Peyer's patch (tissue), 4 donors: ENCODE measurements at regions not wholly inside any gene's neighbourhood (a gene's known extent, or its start where the extent isn't known, plus 50 kb on each side); places are given as distances from the start of the nearest gene placed in this dataset.

ENCODE experiments used
- DNase-seq, 3 donors: peaks; one replicate each; pipeline ENCODE4 v3.0.0-alpha.2; 2017 to 2019
- H3K27ac ChIP-seq, 4 donors: fragments of 200-600 bp; sonication (generic); one replicate each; pipeline ENCODE4 v1.5.1; 2016 to 2019
- H3K27me3 ChIP-seq, 2 donors: fragments of 200-600 bp; sonication (generic); one replicate each; pipeline ENCODE4 v1.5.1; 2019
- H3K36me3 ChIP-seq, 3 donors: fragments of 200-600 bp; sonication (generic); one replicate each; pipeline ENCODE4 v1.5.1; 2016 to 2019
- H3K4me1 ChIP-seq, 4 donors: fragments of 200-600 bp; sonication (generic); one replicate each; pipeline ENCODE4 v1.5.1; 2016 to 2019
- H3K4me3 ChIP-seq, 4 donors: fragments of 200-600 bp; sonication (generic); 1 replicate in 3 of 4; 2 replicates in 1 of 4; pipeline ENCODE4 v1.5.1; 2016 to 2019; ENCODE audit warnings: mild to moderate bottlenecking in 1 of 4
- H3K9me3 ChIP-seq, 4 donors: fragments of 200-600 bp; sonication (generic); one replicate each; pipeline ENCODE4 v1.5.1; 2016 to 2019; ENCODE audit warnings: mild to moderate bottlenecking in 1 of 4
- CTCF ChIP-seq, 6 experiments: fragments of 450-650 bp in 4 of 6; fragments of 200-600 bp in 2 of 6; sonication (generic) in 1 of 6; IDR thresholded peaks; one replicate each; pipeline ENCODE4 v1.5.1; 2017 to 2019; ENCODE audit warnings: antibody characterized with exemption in 6 of 6, mild to moderate bottlenecking in 3 of 6, moderate library complexity in 1 of 6
- POLR2A ChIP-seq, 2 donors: fragments of 450-650 bp; IDR thresholded peaks; one replicate each; pipeline ENCODE4 v1.5.1; 2017; ENCODE audit warnings: antibody characterized with exemption in 2 of 2, mild to moderate bottlenecking in 2 of 2, moderate library complexity in 2 of 2

GRCh38 chr10:111522551-111522950 lies 445.7 kb downstream of the ADRA2A start:
- no peak overlapping the region for H3K27ac ChIP-seq
- H3K27me3 ChIP-seq, result no peaks in the 10 kb centered on the region
- H3K4me1 ChIP-seq, result no peaks in the 10 kb centered on the region
- no peaks in the 10 kb centered on the region for H3K9me3 ChIP-seq
- no peak for TF ChIP-seq POLR2A (IDR thresholded peaks at IDR 0.05)
- no peak for DNase-seq
- no peaks in the 10 kb centered on the region for H3K36me3 ChIP-seq
- no peak overlapping the region for H3K4me3 ChIP-seq

- DNase-seq, result no peak
- Histone ChIP-seq H3K27me3 (no peaks in the 10 kb centered on the region), H3K27ac (no peak overlapping the region), H3K4me1 (no peaks in the 10 kb centered on the region), H3K9me3 (no peaks in the 10 kb centered on the region), H3K36me3 (no peaks in the 10 kb centered on the region), H3K4me3 (no peak overlapping the region)
- TF ChIP-seq POLR2A (IDR thresholded peaks at IDR 0.05), result no peak
- TF ChIP-seq CTCF (IDR thresholded peaks at IDR 0.05), result no peak
Observed at GRCh38 chr10:111523016-111523415, 446.2 kb downstream of the ADRA2A start.

GRCh38 chr10:111524134-111524533 lies 447.3 kb downstream of the ADRA2A start:
- TF ChIP-seq CTCF (IDR thresholded peaks at IDR 0.05), result no peak
- no peak for TF ChIP-seq POLR2A (IDR thresholded peaks at IDR 0.05)
- no peaks in the 10 kb centered on the region for H3K27me3 ChIP-seq
- no peak overlapping the region for H3K27ac ChIP-seq
- H3K9me3 ChIP-seq, result no peaks in the 10 kb centered on the region
- H3K4me3 ChIP-seq, result no peak overlapping the region
- H3K36me3 ChIP-seq, result no peaks in the 10 kb centered on the region
- no peaks in the 10 kb centered on the region for H3K4me1 ChIP-seq
- DNase-seq, result no peak

- no peaks in the 10 kb centered on the region for H3K4me1 ChIP-seq
Observed at GRCh38 chr10:111525696-111526095, 448.9 kb downstream of the ADRA2A start.

GRCh38 chr10:111531690-111532089 lies 454.9 kb downstream of the ADRA2A start:
- no peaks in the 10 kb centered on the region for H3K27me3 ChIP-seq
- H3K4me3 ChIP-seq, result no peak overlapping the region
- no peaks in the 10 kb centered on the region for H3K36me3 ChIP-seq
- no peaks in the 10 kb centered on the region for H3K4me1 ChIP-seq
- H3K27ac ChIP-seq, result no peak overlapping the region
- H3K9me3 ChIP-seq, result no peaks in the 10 kb centered on the region
- TF ChIP-seq POLR2A (IDR thresholded peaks at IDR 0.05) (no peak), CTCF (IDR thresholded peaks at IDR 0.05) (no peak)
- no peak for DNase-seq

More at GRCh38 chr10:111525696-111526095, 448.9 kb downstream of the ADRA2A start:
- DNase-seq, result no peak
- Histone ChIP-seq H3K9me3 (no peaks in the 10 kb centered on the region), H3K4me3 (no peak overlapping the region), H3K27me3 (no peaks in the 10 kb centered on the region), H3K36me3 (no peaks in the 10 kb centered on the region), H3K27ac (no peak overlapping the region)
- no peak for TF ChIP-seq CTCF (IDR thresholded peaks at IDR 0.05)
- no peak for TF ChIP-seq POLR2A (IDR thresholded peaks at IDR 0.05)

GRCh38 chr10:111532139-111532538 lies 455.3 kb downstream of the ADRA2A start:
- no peak for TF ChIP-seq CTCF (IDR thresholded peaks at IDR 0.05)
- TF ChIP-seq POLR2A (IDR thresholded peaks at IDR 0.05), result no peak
- no peaks in the 10 kb centered on the region for H3K36me3 ChIP-seq

More at GRCh38 chr10:111532139-111532538, 455.3 kb downstream of the ADRA2A start:
- Histone ChIP-seq H3K9me3 (no peaks in the 10 kb centered on the region), H3K27me3 (no peaks in the 10 kb centered on the region), H3K27ac (no peak overlapping the region), H3K4me1 (no peaks in the 10 kb centered on the region), H3K4me3 (no peak overlapping the region)
- no peak for DNase-seq
